PC-3 (cell line): ENCODE measurements at regions not wholly inside any gene's neighbourhood (a gene's known extent, or its start where the extent isn't known, plus 50 kb on each side); places are given as distances from the start of the nearest gene placed in this dataset.

ENCODE experiments used
- ATAC-seq: fragments of 200-7000 bp; cut with Tn5 transposase; 2 replicates; pipeline ENCODE4 v1.9.1; 2020; ENCODE audit warnings: mild to moderate bottlenecking, moderate library complexity
- BruUV-seq: library from RNA; stranded (reverse); fragments of 400-500 nt; replicated peaks from 2 replicates; lab custom pipeline; 2021; lab: Mats Ljungman, UMichigan
- CTCF ChIA-PET: fragments of 300-600 bp; sonication (Branson Sonifier 250); formaldehyde crosslinking; loops from one replicate; lab custom pipeline; 2022; ENCODE audit warnings: antibody characterized with exemption; lab: Charles Lee
- POLR2A ChIA-PET: fragments of 300-600 bp; sonication (Branson Sonifier 250); formaldehyde crosslinking; loops from one replicate; lab custom pipeline; 2022; ENCODE audit warnings: antibody characterized with exemption; ENCODE audit not compliant: unreplicated experiment; lab: Charles Lee
- DNase-seq: peaks from one replicate; pipeline ENCODE4 v3.0.0-alpha.2; 2015
- H2AFZ ChIP-seq: fragments of 300-600 bp; sonication (generic); 2 replicates; pipeline ENCODE4 v1.6.0; 2016; ENCODE audit warnings: antibody characterized with exemption, low read length
- H3F3A ChIP-seq: fragments of 300-600 bp; sonication (generic); one replicate; pipeline ENCODE4 v1.6.0; 2017; ENCODE audit warnings: antibody characterized with exemption, low read length, control low read depth, mild to moderate bottlenecking; ENCODE audit not compliant: unreplicated experiment
- H3K27ac ChIP-seq: fragments of 300-600 bp; sonication (generic); 2 replicates; pipeline ENCODE4 v1.5.1; 2016; ENCODE audit warnings: mild to moderate bottlenecking, low read length
- H3K27me3 ChIP-seq: fragments of 300-600 bp; sonication (generic); 2 replicates; pipeline ENCODE4 v1.6.1; 2016; ENCODE audit warnings: low read length, mixed read lengths
- H3K36me3 ChIP-seq: fragments of 300-600 bp; sonication (generic); 2 replicates; pipeline ENCODE4 v1.6.1; 2016; ENCODE audit warnings: low read depth, mixed run types, low read length, mixed read lengths
- H3K4me1 ChIP-seq: fragments of 300-600 bp; sonication (generic); 2 replicates; pipeline ENCODE4 v1.5.1; 2016; ENCODE audit warnings: low read length; ENCODE audit not compliant: insufficient read depth
- H3K4me2 ChIP-seq: fragments of 300-600 bp; sonication (generic); 2 replicates; pipeline ENCODE4 v1.6.0; 2016; ENCODE audit warnings: low read length
- H3K4me3 ChIP-seq: fragments of 300-600 bp; sonication (generic); 2 replicates; pipeline ENCODE4 v1.5.1; 2016; ENCODE audit warnings: mild to moderate bottlenecking, low read length, mixed read lengths
- H3K79me2 ChIP-seq: fragments of 300-600 bp; sonication (generic); 2 replicates; pipeline ENCODE4 v1.6.1; 2017; ENCODE audit warnings: low read length, mixed read lengths
- H3K9ac ChIP-seq: fragments of 300-600 bp; sonication (generic); 2 replicates; pipeline ENCODE4 v1.6.0; 2016; ENCODE audit warnings: mild to moderate bottlenecking, low read length
- H3K9me2 ChIP-seq: fragments of 300-600 bp; sonication (generic); replicated peaks from 2 replicates; pipeline ENCODE4 v1.6.1; 2016; ENCODE audit warnings: mixed run types, low read length, mixed read lengths
- H3K9me3 ChIP-seq: fragments of 300-600 bp; sonication (generic); 2 replicates; pipeline ENCODE4 v1.6.1; 2016; ENCODE audit warnings: low read length, mixed read lengths
- H4K20me1 ChIP-seq: fragments of 300-600 bp; sonication (generic); 2 replicates; pipeline ENCODE4 v1.6.1; 2016; ENCODE audit warnings: low read length, mixed read lengths
- CTCF ChIP-seq: fragments of 300-600 bp; sonication (generic); conservative IDR thresholded peaks from 2 replicates; pipeline ENCODE4 v1.5.1; 2017; ENCODE audit warnings: antibody characterized with exemption, low read depth, mild to moderate bottlenecking, low read length
- EZH2 ChIP-seq: fragments of 300-600 bp; sonication (generic); IDR thresholded peaks from one replicate; pipeline ENCODE4 v1.6.1; 2017; ENCODE audit warnings: antibody characterized with exemption, mild to moderate bottlenecking, low read length; ENCODE audit not compliant: unreplicated experiment
- EZH2phosphoT487 ChIP-seq: fragments of 300-600 bp; sonication (generic); IDR thresholded peaks from 2 replicates; pipeline ENCODE4 v1.6.1; 2018; ENCODE audit warnings: mild to moderate bottlenecking, antibody characterized with exemption, low read length, borderline replicate concordance
- intact Hi-C: fragments of 100-400 bp; cut with micrococcal nuclease; formaldehyde crosslinking; loops from 2 replicates; pipeline ENCODE4 v1.9.0; 2023

GRCh38 chr6:140209775-140210174 is 835.3 kb upstream of the CITED2 start:
- CTCF ChIA-PET, result no interaction called here
- no peak overlapping the region for H3K27ac ChIP-seq
- no peaks in the 10 kb centered on the region for H3K27me3 ChIP-seq
- H3K9ac ChIP-seq, result no peak overlapping the region
- no peak overlapping the region for H3K4me2 ChIP-seq
- no peak overlapping the region for H2AFZ ChIP-seq
- H4K20me1 ChIP-seq, result no peaks in the 10 kb centered on the region
- no peak for TF ChIP-seq CTCF
- no peak for TF ChIP-seq EZH2
- TF ChIP-seq EZH2phosphoT487, result no peak
- POLR2A ChIA-PET, result no interaction called here
- no TSS peak for BruUV-seq
- no peaks in the 10 kb centered on the region for H3K9me2 ChIP-seq
- no peaks in the 10 kb centered on the region for H3F3A ChIP-seq
- intact Hi-C loops, result no loop called here
- no peaks in the 10 kb centered on the region for H3K79me2 ChIP-seq
- no peaks in the 10 kb centered on the region for H3K4me1 ChIP-seq
- no peak for ATAC-seq
- H3K9me3 ChIP-seq, result no peaks in the 10 kb centered on the region
- no peak overlapping the region for H3K4me3 ChIP-seq
- DNase-seq, result no peak
- no peaks in the 10 kb centered on the region for H3K36me3 ChIP-seq

DNA sequence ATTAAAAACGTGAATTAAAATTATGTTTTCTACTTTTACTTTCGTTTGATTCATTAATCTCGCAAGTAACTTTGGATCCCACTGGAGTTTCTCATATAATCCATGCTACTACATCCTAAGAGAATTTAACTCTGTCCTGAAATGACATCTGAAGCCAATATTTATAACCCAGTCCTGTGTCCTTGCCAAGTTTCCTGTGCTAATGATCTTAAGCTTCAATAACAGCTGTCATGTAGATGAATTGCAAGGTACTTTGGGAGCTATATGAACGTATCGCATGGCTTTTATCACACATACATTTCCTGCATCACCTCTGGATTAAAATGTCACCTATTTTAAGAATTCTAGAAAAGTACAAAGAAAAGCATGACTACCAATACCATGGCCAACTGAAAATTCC is 833.8 kb upstream of the CITED2 start:
- TF ChIP-seq EZH2phosphoT487 (no peak), CTCF (no peak), EZH2 (no peak)
- DNase-seq (no peak), ATAC-seq (no peak)
- H2AFZ ChIP-seq, result no peak overlapping the region
- H3K4me3 ChIP-seq, result no peak overlapping the region
- no peaks in the 10 kb centered on the region for H3F3A ChIP-seq
- H4K20me1 ChIP-seq, result no peaks in the 10 kb centered on the region
- no peak overlapping the region for H3K27ac ChIP-seq
- H3K9me3 ChIP-seq, result no peaks in the 10 kb centered on the region
- H3K36me3 ChIP-seq, result no peaks in the 10 kb centered on the region
- intact Hi-C loops, result no loop called here
- H3K9me2 ChIP-seq, result no peaks in the 10 kb centered on the region
- CTCF ChIA-PET, result no interaction called here
- no peak overlapping the region for H3K9ac ChIP-seq
- H3K27me3 ChIP-seq, result no peaks in the 10 kb centered on the region
- peaks cover 14% of the 10 kb centered on the region for H3K4me1 ChIP-seq
- no peak overlapping the region for H3K4me2 ChIP-seq
- H3K79me2 ChIP-seq, result no peaks in the 10 kb centered on the region
- POLR2A ChIA-PET, result no interaction called here
- no TSS peak for BruUV-seq

- Histone ChIP-seq H3F3A (no peaks in the 10 kb centered on the region), H3K9me3 (no peaks in the 10 kb centered on the region), H3K9me2 (no peaks in the 10 kb centered on the region), H3K4me1 (peaks cover 21% of the 10 kb centered on the region), H4K20me1 (no peaks in the 10 kb centered on the region), H3K79me2 (no peaks in the 10 kb centered on the region), H3K4me3 (no peak overlapping the region), H3K27me3 (no peaks in the 10 kb centered on the region), H3K9ac (no peak overlapping the region), H3K27ac (no peak overlapping the region), H3K4me2 (no peak overlapping the region), H2AFZ (no peak overlapping the region), H3K36me3 (no peaks in the 10 kb centered on the region)
- ChIA-PET CTCF (no interaction called here), POLR2A (no interaction called here)
- intact Hi-C loops, result no loop called here
- BruUV-seq, result no TSS peak
- no peak for DNase-seq
- TF ChIP-seq EZH2phosphoT487, result no peak
- no peak for TF ChIP-seq EZH2
- TF ChIP-seq CTCF, result no peak
- ATAC-seq, result no peak
Observed at GRCh38 chr6:140205795-140206593, 831.5 kb upstream of the CITED2 start.
